SK-N-SH (cell line): ENCODE measurements at regions not wholly inside any gene's neighbourhood (a gene's known extent, or its start where the extent isn't known, plus 50 kb on each side); places are given as distances from the start of the nearest gene placed in this dataset.

Experiments
- CHD2 ChIP-seq: fragments of 150-350 bp; IDR thresholded peaks from 2 replicates; pipeline ENCODE4 v1.6.1; 2018; ENCODE audit warnings: low read length; ENCODE audit not compliant: partially characterized antibody
- CTCF ChIP-seq: fragments of 200-600 bp; sonication (generic); IDR thresholded peaks from 2 replicates; pipeline ENCODE4 v1.6.1; 2017; ENCODE audit warnings: antibody characterized with exemption, mild to moderate bottlenecking, moderate library complexity
- EZH2phosphoT487 ChIP-seq: fragments of 200-600 bp; sonication (generic); IDR thresholded peaks from 2 replicates; pipeline ENCODE4 v1.6.1; 2017; ENCODE audit warnings: low read depth, mixed run types, mild to moderate bottlenecking, antibody characterized with exemption, moderate library complexity, borderline replicate concordance
- GABPA ChIP-seq: IDR thresholded peaks from 2 replicates; pipeline ENCODE4 v1.4.0; 2012; ENCODE audit warnings: low read depth, mild to moderate bottlenecking
- GATA2 ChIP-seq: sonication (generic); formaldehyde crosslinking; IDR thresholded peaks from 2 replicates; pipeline ENCODE4 v1.5.0; 2020; ENCODE audit warnings: mild to moderate bottlenecking, missing genetic modification reagents
- NRF1 ChIP-seq: IDR thresholded peaks from 2 replicates; pipeline ENCODE4 v1.6.1; 2012; ENCODE audit warnings: low read depth, mild to moderate bottlenecking, low read length
- TAF1 ChIP-seq: IDR thresholded peaks from 2 replicates; pipeline ENCODE4 v1.6.1; 2012; ENCODE audit warnings: low read depth, mild to moderate bottlenecking, low read length, moderate library complexity, borderline replicate concordance
- USF2 ChIP-seq: fragments of 150-350 bp; IDR thresholded peaks from 2 replicates; pipeline ENCODE4 v1.6.1; 2017; ENCODE audit warnings: antibody characterized with exemption, low read length, low read depth, borderline replicate concordance

GRCh38 chr6:9192405-9192909, 757.1 kb upstream of the SLC35B3 start:
- TF ChIP-seq NRF1, result no peak
- no peak for TF ChIP-seq CTCF
- no peak for TF ChIP-seq CHD2
- TF ChIP-seq USF2, result no peak
- TF ChIP-seq GATA2 (CRISPR knock-in tag), result no peak
- no peak for TF ChIP-seq EZH2phosphoT487
- no peak for TF ChIP-seq TAF1
- no peak for TF ChIP-seq GABPA
